Glutamatergic neuron (in vitro differentiated cells): ENCODE measurements at regions not wholly inside any gene's neighbourhood (a gene's known extent, or its start where the extent isn't known, plus 50 kb on each side); places are given as distances from the start of the nearest gene placed in this dataset.
"Not testable (repeated sequence)": the region's sequence is repeated elsewhere in the genome, so short reads cannot be mapped to it uniquely, and the experiment has no call there.

ENCODE experiments used
- DNase-seq: peaks from one replicate; pipeline ENCODE4 v3.0.0; 2022
- H3K27ac Mint-ChIP-seq: one replicate; pipeline ENCODE4 v1.8.0; 2020; ENCODE audit warnings: mild to moderate bottlenecking, mixed read lengths, inconsistent platforms; ENCODE audit not compliant: unreplicated experiment
- H3K27me3 Mint-ChIP-seq: one replicate; pipeline ENCODE4 v1.8.0; 2020; ENCODE audit warnings: mild to moderate bottlenecking, moderate library complexity, mixed read lengths, inconsistent platforms; ENCODE audit not compliant: unreplicated experiment
- H3K36me3 Mint-ChIP-seq: one replicate; pipeline ENCODE4 v1.8.0; 2020; ENCODE audit warnings: mild to moderate bottlenecking, mixed read lengths, inconsistent platforms; ENCODE audit not compliant: unreplicated experiment
- H3K4me1 Mint-ChIP-seq: one replicate; pipeline ENCODE4 v1.8.0; 2020; ENCODE audit warnings: mild to moderate bottlenecking, low read depth, mixed read lengths, inconsistent platforms; ENCODE audit not compliant: unreplicated experiment
- H3K4me3 Mint-ChIP-seq: one replicate; pipeline ENCODE4 v1.8.0; 2020; ENCODE audit warnings: mild to moderate bottlenecking, mixed read lengths, inconsistent platforms; ENCODE audit not compliant: unreplicated experiment
- H3K9me3 Mint-ChIP-seq: one replicate; pipeline ENCODE4 v1.8.0; 2020; ENCODE audit warnings: mild to moderate bottlenecking, moderate library complexity, mixed read lengths, inconsistent platforms; ENCODE audit not compliant: unreplicated experiment
- CTCF ChIP-seq: fragments of 200-600 bp; sonication (generic); IDR thresholded peaks from one replicate; pipeline ENCODE4 v1.5.0; 2021; ENCODE audit not compliant: partially characterized antibody, unreplicated experiment

GRCh38 chr13:110984798-110985197, 69.9 kb upstream of the ANKRD10 start:
- Mint-ChIP-seq H3K9me3 (no peaks in the 10 kb centered on the region), H3K27ac (no peak overlapping the region), H3K4me1 (peaks cover 4% of the 10 kb centered on the region), H3K4me3 (no peak overlapping the region), H3K36me3 (no peaks in the 10 kb centered on the region), H3K27me3 (no peaks in the 10 kb centered on the region)
- TF ChIP-seq CTCF: no peak
- DNase-seq: no peak

- Mint-ChIP-seq H3K27ac (no peak overlapping the region), H3K4me3 (no peak overlapping the region), H3K9me3 (no peaks in the 10 kb centered on the region), H3K27me3 (no peaks in the 10 kb centered on the region), H3K4me1 (peaks cover 4% of the 10 kb centered on the region), H3K36me3 (no peaks in the 10 kb centered on the region)
- no peak for TF ChIP-seq CTCF
- no peak for DNase-seq
Observed at GRCh38 chr13:110984381-110984780, 69.5 kb upstream of the ANKRD10 start.

GRCh38 chr13:110983241-110983640, 68.4 kb upstream of the ANKRD10 start:
- no peak for TF ChIP-seq CTCF
- Mint-ChIP-seq H3K4me3 (no peak overlapping the region), H3K27me3 (no peaks in the 10 kb centered on the region), H3K4me1 (peaks cover 4% of the 10 kb centered on the region), H3K9me3 (no peaks in the 10 kb centered on the region), H3K27ac (no peak overlapping the region), H3K36me3 (no peaks in the 10 kb centered on the region)
- no peak for DNase-seq

- no peaks in the 10 kb centered on the region for H3K9me3 Mint-ChIP-seq
Observed at GRCh38 chr13:110981379-110981778, 66.5 kb upstream of the ANKRD10 start.

GRCh38 chr13:110980921-110981320, 66.1 kb upstream of the ANKRD10 start:
- DNase-seq: no peak
- no peak overlapping the region for H3K27ac Mint-ChIP-seq
- H3K9me3 Mint-ChIP-seq: no peaks in the 10 kb centered on the region
- H3K27me3 Mint-ChIP-seq: peaks cover 1% of the 10 kb centered on the region
- H3K4me1 Mint-ChIP-seq: peaks cover 4% of the 10 kb centered on the region
- H3K36me3 Mint-ChIP-seq: no peaks in the 10 kb centered on the region
- no peak overlapping the region for H3K4me3 Mint-ChIP-seq
- no peak for TF ChIP-seq CTCF

More at GRCh38 chr13:110981379-110981778, 66.5 kb upstream of the ANKRD10 start:
- H3K27ac Mint-ChIP-seq: no peak overlapping the region
- H3K36me3 Mint-ChIP-seq: no peaks in the 10 kb centered on the region
- H3K4me1 Mint-ChIP-seq: peaks cover 4% of the 10 kb centered on the region
- no peak for DNase-seq
- H3K27me3 Mint-ChIP-seq: peaks cover 1% of the 10 kb centered on the region
- H3K4me3 Mint-ChIP-seq: no peak overlapping the region
- TF ChIP-seq CTCF: no peak

- H3K27ac Mint-ChIP-seq, H3K4me3 Mint-ChIP-seq, H3K27me3 Mint-ChIP-seq, H3K4me1 Mint-ChIP-seq, H3K9me3 Mint-ChIP-seq, H3K36me3 Mint-ChIP-seq, DNase-seq: not testable (repeated sequence)
Observed at GRCh38 chr13:110979149-110979548, 64.3 kb upstream of the ANKRD10 start.
